NCI-H460 (cell line): ENCODE measurements at regions not wholly inside any gene's neighbourhood (a gene's known extent, or its start where the extent isn't known, plus 50 kb on each side); places are given as distances from the start of the nearest gene placed in this dataset.

Experiments
- DNase-seq: peaks from one replicate; pipeline ENCODE4 v3.0.0-alpha.2; 2016; ENCODE audit warnings: low read depth; ENCODE audit errors: extremely low read depth

GRCh38 chr10:36638462-36639155, 486.8 kb upstream of the ANKRD30A start:
- DNase-seq = no peak

GRCh38 chr10:36636879-36637278, 488.5 kb upstream of the ANKRD30A start:
- no peak for DNase-seq

DNA sequence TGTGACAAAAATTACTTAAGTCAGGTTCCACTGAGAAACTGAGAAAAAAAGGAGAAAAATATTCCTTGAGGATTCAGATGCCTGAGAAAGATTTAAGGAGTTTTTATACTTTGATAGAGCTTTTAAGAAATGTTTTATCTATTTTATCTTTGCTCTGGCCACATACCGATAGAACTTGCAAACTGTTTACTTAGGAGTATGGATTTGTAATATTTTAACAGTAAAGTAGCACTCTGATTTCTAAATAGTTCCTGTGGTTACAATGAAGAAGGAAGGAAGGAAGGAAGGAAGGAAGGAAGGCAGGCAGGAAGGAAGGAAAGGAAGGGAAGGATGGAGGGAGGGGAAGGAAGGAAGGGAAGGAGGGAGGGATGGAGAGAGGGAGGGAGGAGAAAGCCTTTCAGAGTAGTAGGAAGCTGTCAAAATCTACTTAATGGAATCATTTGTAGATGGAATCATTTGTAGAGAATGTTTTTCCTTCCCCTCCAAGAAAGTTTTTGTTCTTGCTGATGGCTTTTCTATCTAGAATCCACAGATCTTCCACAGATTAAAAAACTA, 489.0 kb upstream of the ANKRD30A start:
- no peak for DNase-seq

- no peak for DNase-seq
Observed at GRCh38 chr10:36634916-36635315, 490.5 kb upstream of the ANKRD30A start.

DNA sequence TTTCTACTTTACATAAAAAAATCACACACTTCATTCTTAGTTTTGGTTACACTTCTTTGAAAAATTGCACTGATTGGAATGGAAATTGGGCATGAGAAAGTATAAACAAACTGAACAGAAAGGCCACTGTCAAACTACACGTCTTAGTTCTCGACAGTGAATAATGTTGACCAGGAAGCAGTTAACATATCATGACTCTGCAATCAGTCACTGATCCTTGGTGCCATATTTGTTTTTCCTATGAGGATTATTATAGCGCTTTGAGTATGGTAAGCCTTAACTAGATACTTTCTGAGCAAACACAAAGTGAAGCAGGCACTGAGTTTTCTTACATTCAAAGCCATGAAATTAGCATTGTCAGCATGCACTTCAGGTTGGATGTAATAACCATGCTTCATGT, 495.1 kb upstream of the ANKRD30A start:
- no peak for DNase-seq

GRCh38 chr10:36629476-36629875, 495.9 kb upstream of the ANKRD30A start:
- no peak for DNase-seq

GRCh38 chr10:36624551-36625100, 500.8 kb upstream of the ANKRD30A start:
- no peak for DNase-seq

GRCh38 chr10:36621346-36621745, 504.1 kb upstream of the ANKRD30A start:
- DNase-seq = no peak

- DNase-seq = no peak
Observed at GRCh38 chr10:36612436-36612835, 513.0 kb upstream of the ANKRD30A start.

- no peak for DNase-seq
Observed at GRCh38 chr10:36608866-36609265, 516.5 kb upstream of the ANKRD30A start.

DNA sequence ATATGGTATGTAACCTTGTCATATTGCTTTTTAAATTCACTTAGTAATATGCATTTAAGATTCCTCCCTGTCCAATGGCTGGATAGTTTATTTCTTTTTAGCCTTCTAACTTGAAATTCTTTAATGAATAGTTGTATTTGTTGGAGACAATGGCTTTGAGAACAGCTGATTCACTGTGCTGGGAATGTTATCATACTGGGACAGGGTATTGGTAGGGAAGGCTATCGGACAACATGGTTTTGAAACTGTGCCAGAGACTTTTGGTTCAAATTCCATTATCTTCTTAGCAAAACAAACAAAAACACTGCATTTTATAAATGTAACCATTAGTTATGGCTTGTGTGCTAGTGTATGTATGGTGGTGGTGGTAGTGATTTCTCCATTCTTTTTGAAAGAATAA, 517.1 kb upstream of the ANKRD30A start:
- DNase-seq = no peak

GRCh38 chr10:36606234-36606839, 519.1 kb upstream of the ANKRD30A start:
- no peak for DNase-seq

GRCh38 chr10:36604316-36604715, 521.1 kb upstream of the ANKRD30A start:
- no peak for DNase-seq

DNA sequence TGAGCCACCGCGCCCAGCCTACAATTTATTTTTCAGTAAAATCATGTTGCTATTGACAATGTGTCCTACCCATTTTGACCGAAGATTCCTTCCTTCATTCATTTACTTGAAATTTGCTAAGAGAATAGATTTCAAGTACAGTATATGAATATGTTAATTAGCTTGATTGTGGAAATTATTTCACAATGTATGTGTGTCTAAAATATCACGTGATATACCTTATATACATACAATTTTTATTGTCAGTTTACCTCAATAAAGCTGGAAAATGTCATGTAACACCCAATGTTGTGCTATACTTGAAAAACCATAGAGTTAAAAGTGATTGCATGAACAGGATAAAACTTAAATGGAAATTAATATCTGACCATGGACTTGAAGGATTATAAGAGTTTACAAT, 521.7 kb upstream of the ANKRD30A start:
- no peak for DNase-seq

- no peak for DNase-seq
Observed at GRCh38 chr10:36602374-36602773, 523.0 kb upstream of the ANKRD30A start.

- DNase-seq = no peak
Observed at GRCh38 chr10:36597756-36598320, 527.6 kb upstream of the ANKRD30A start.

- no peak for DNase-seq
Observed at GRCh38 chr10:36592964-36593363, 532.4 kb upstream of the ANKRD30A start.

DNA sequence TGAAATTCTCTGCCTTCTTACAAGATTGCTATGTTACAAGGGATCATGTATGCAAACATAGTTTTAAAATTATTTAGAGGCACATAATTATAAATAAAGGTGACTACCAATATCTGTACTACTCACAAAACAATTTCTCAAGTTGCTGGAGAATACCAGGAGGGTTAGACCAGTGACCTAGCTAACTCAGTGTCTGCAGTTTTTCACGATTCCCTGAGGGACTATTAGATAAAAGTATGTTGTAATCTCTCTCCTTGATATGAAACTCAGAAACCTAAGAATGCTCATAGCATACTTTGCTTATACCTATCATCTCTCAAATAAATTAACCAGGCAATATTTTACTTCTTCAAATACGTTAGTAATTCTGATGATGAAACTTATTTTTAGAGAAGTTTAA, 534.0 kb upstream of the ANKRD30A start:
- DNase-seq = no peak

GRCh38 chr10:36583690-36584089, 541.7 kb upstream of the ANKRD30A start:
- no peak for DNase-seq

- DNase-seq = no peak
Observed at GRCh38 chr10:36581237-36581636, 544.2 kb upstream of the ANKRD30A start.

DNA sequence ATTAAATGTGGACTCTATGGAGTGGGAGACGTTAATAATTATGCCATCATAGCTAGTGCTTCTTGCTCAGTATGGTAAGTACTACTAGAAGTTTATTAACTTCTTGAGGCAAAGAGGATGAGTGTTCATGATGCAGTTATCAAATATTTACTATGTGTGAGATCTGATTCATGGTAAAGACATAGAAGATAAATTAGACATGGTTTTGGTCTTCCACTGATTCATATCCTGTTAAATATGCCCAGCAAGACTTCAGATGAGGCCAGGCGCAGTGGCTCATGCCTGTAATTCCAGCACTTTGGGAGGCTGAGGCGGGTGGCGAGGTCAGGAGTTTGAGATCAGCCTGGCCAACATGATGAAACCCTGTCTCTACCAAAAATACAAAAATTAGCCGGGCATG, 547.1 kb upstream of the ANKRD30A start:
- DNase-seq = no peak

DNA sequence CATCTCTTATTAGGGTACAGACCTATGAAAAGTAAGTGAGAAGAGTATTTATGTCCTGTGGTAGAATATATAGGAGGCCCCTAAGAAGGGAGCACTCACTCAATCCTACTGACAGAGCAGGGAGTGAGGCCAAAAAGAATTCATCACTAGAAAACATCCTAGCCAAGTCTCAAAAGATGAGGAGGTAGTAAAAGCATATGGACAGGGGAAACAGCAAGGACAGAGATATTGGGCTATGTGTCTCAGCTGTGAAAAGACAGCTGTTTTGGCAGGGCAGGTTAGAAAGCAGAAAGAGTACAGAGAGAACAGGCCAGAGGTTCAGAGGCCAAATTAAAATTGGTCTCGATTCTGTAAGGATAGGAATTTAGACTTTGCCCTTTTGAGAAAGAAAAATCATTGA, 548.3 kb upstream of the ANKRD30A start:
- DNase-seq = no peak
